Coronary artery (tissue), 2 donors: ENCODE measurements at regions not wholly inside any gene's neighbourhood (a gene's known extent, or its start where the extent isn't known, plus 50 kb on each side); places are given as distances from the start of the nearest gene placed in this dataset.
"Not testable (repeated sequence)": the region's sequence is repeated elsewhere in the genome, so short reads cannot be mapped to it uniquely, and the experiment has no call there.

Experiments used
- DNase-seq: peaks from one replicate; pipeline ENCODE4 v3.0.0-alpha.2; 2017; ENCODE audit warnings: low spot score
- H3K27ac ChIP-seq, 2 donors: fragments of 200-600 bp; sonication (generic); one replicate each; pipeline ENCODE4 v1.5.1; 2016 to 2019
- H3K4me3 ChIP-seq: fragments of 200-600 bp; sonication (generic); 2 replicates; pipeline ENCODE4 v1.5.1; 2016; ENCODE audit warnings: mild to moderate bottlenecking, moderate library complexity
- CTCF ChIP-seq: fragments of 200-600 bp; sonication (generic); IDR thresholded peaks from one replicate; pipeline ENCODE4 v1.5.1; 2019; ENCODE audit warnings: antibody characterized with exemption

DNA sequence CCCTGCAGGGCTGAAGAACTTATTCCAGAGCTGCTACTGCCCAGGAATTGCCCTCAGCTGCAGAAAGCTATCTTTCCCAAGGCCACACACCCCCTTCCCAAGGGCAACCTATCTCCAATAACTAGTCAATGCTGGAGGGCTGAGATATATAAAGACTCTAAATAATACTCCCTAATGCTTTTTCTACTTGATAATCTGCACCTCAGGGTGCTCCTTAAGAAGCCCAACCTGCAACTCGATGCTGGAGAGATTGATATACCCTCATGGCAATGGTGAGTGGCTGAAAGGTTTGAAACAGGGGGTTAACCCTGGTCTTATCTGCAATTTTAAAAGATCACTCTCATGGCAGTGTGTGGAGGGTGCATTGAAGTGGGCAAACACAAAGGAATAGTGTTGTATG, 142.7 kb upstream of the APC start:
- DNase-seq: no peak
- no peak overlapping the region for H3K4me3 ChIP-seq
- no peak overlapping the region for H3K27ac ChIP-seq
- TF ChIP-seq CTCF: no peak

GRCh38 chr5:112597831-112598230, 139.9 kb upstream of the APC start:
- no peak for TF ChIP-seq CTCF
- no peak for DNase-seq
- Histone ChIP-seq H3K4me3 (no peak overlapping the region), H3K27ac (no peak overlapping the region)

- DNase-seq, H3K27ac ChIP-seq, H3K4me3 ChIP-seq: not testable (repeated sequence)
Measured at GRCh38 chr5:112600510-112600909, 137.2 kb upstream of the APC start.

DNA sequence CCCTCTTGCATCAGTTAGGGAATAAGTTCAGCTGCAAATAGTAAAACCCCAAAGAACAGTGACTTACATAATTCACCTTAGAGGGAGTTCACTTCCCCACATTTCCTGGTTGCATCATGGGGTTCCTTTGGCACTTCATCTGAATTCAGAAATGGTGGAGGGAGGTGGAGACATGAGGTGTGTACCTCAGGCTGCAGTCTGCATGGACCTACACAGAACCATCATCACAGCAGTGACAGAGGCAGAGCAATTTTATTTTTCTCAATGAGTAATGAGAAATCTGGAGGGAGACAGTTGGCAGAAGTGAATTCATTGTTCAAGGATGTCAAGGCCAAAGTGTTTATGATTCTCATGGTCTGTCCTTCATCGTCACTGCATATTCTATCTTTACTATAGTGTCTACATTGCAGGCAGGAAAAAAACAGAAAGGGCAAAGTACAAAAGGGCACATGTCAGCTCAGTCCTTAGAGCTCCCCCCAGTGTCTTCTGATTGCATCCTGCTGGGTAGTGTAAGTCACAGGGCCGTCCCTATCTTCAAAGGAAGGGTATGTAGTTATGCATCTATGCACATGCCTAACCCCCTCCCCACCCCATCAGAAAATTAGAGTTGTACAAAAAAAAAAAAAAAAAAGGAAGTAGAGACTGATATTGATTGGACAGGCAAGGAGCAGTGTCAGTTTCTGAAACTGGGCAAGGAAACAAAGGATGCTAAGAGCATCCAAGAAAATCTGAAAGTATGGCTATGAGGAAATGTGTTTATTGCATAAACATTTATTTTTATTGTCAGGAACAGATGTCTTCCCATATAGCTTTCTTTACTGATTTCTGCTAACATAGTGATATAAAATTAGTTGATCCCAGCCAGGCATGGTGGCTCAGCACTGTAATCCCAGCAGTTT, 132.7 kb upstream of the APC start:
- DNase-seq: no peak
- Histone ChIP-seq H3K4me3 (no peak overlapping the region), H3K27ac (no peak overlapping the region)
- TF ChIP-seq CTCF: no peak

DNA sequence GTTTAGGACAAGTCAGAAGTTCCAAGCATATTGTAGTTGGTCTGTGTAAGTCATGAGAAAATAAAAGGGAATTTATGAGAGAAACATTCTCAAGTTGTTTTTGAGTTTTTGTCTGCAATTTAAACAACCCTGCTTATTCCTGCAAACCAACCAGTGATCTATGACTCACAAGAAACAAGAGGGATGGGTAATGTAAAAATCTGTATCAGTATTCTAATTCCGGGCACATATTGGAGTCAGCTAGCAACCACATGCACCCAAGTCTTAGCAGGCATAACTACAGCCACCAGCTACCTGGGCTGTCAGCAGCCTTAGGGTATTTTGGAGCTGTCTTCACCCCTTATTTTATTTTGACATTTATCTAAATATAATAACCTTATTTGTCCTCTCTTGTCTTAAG, 128.7 kb upstream of the APC start:
- DNase-seq: no peak
- no peak for TF ChIP-seq CTCF
- H3K4me3 ChIP-seq: no peak overlapping the region
- H3K27ac ChIP-seq: no peak overlapping the region

- TF ChIP-seq CTCF: no peak
- no peak for DNase-seq
- Histone ChIP-seq H3K4me3 (no peak overlapping the region), H3K27ac (no peak overlapping the region)
Measured at GRCh38 chr5:112612663-112613062, 125.0 kb upstream of the APC start.

DNA sequence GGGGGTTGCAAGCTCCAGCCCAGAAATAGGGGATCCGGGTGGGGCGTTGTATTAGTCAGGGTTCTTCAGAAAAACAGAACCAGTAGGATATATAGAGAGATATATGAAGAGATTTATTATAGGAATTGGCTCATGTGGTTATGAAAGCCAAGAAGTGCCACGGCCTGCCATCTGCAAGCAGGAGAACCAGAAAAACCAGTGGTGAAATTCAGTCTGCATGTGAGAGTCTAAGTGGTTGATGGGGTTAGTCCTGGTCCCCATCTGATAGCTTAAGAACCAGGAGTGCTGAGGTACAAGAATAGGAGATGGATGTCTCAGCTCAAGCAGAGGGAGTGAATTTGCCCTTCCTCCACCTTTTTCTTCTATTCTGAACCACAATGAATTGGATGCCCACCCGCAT, 123.4 kb upstream of the APC start:
- Histone ChIP-seq H3K4me3 (no peak overlapping the region), H3K27ac (no peak overlapping the region)
- no peak for DNase-seq
- TF ChIP-seq CTCF: no peak
